H1 (cell line): ENCODE measurements at regions not wholly inside any gene's neighbourhood (a gene's known extent, or its start where the extent isn't known, plus 50 kb on each side); places are given as distances from the start of the nearest gene placed in this dataset.

Experiments
- EZH2 ChIP-seq: fragments of 200-600 bp; sonication (generic); IDR thresholded peaks from 2 replicates; pipeline ENCODE4 v1.7.1; 2012; ENCODE audit warnings: low read depth, mild to moderate bottlenecking, moderate library complexity, low read length, inconsistent platforms; ENCODE audit not compliant: severe bottlenecking
- KDM1A ChIP-seq: fragments of 200-600, 300-600 bp; sonication (generic); IDR thresholded peaks from 2 replicates; pipeline ENCODE4 v1.7.1; 2016; ENCODE audit warnings: mild to moderate bottlenecking, low read length, borderline replicate concordance
- POLR2AphosphoS5 ChIP-seq: IDR thresholded peaks from 2 replicates; pipeline ENCODE4 v1.6.1; 2011; ENCODE audit warnings: low read depth, low read length
- SP1 ChIP-seq: IDR thresholded peaks from 2 replicates; pipeline ENCODE4 v1.6.1; 2011; ENCODE audit warnings: low read depth, low read length
- SP2 ChIP-seq: IDR thresholded peaks from 2 replicates; pipeline ENCODE4 v1.6.1; 2012; ENCODE audit warnings: mild to moderate bottlenecking, low read length, inconsistent platforms
- SP4 ChIP-seq: IDR thresholded peaks from 2 replicates; pipeline ENCODE4 v1.6.1; 2012; ENCODE audit warnings: low read length, inconsistent platforms
- SRF ChIP-seq: IDR thresholded peaks from 2 replicates; pipeline ENCODE4 v1.6.1; 2011; ENCODE audit warnings: mild to moderate bottlenecking, low read depth, low read length, moderate library complexity
- TCF12 ChIP-seq: IDR thresholded peaks from 2 replicates; pipeline ENCODE4 v1.6.1; 2011; ENCODE audit warnings: low read depth, mild to moderate bottlenecking, low read length
- YY1 ChIP-seq: IDR thresholded peaks from 2 replicates; pipeline ENCODE4 v1.6.1; 2011; ENCODE audit warnings: low read depth, mild to moderate bottlenecking, low read length
- TF ChIP-seq, protein P1 (sequence below), 3 experiments: IDR thresholded peaks; 1 replicate in 2 of 3; 2 replicates in 1 of 3; pipeline versions ENCODE4 v1.5.1 to v1.6.1; 2011; ENCODE audit warnings: low read length in 3 of 3, mild to moderate bottlenecking in 3 of 3, inconsistent platforms in 2 of 3, low read depth in 1 of 3, moderate library complexity in 1 of 3; ENCODE audit not compliant: insufficient read depth in 1 of 3; ENCODE audit errors: control extremely low read depth in 1 of 3

GRCh38 chr12:68445824-68446223 is 113.7 kb upstream of the MDM1 start:
- no peak for TF ChIP-seq YY1
- TF ChIP-seq, protein P1, sequence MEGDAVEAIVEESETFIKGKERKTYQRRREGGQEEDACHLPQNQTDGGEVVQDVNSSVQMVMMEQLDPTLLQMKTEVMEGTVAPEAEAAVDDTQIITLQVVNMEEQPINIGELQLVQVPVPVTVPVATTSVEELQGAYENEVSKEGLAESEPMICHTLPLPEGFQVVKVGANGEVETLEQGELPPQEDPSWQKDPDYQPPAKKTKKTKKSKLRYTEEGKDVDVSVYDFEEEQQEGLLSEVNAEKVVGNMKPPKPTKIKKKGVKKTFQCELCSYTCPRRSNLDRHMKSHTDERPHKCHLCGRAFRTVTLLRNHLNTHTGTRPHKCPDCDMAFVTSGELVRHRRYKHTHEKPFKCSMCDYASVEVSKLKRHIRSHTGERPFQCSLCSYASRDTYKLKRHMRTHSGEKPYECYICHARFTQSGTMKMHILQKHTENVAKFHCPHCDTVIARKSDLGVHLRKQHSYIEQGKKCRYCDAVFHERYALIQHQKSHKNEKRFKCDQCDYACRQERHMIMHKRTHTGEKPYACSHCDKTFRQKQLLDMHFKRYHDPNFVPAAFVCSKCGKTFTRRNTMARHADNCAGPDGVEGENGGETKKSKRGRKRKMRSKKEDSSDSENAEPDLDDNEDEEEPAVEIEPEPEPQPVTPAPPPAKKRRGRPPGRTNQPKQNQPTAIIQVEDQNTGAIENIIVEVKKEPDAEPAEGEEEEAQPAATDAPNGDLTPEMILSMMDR (IDR thresholded peaks at IDR 0.05; ENCODE audit: control extremely low read depth in 1 of 3, insufficient read depth in 1 of 3, low read depth in 1 of 3, low read length in 3 of 3): no peak
- TF ChIP-seq POLR2AphosphoS5: no peak
- TF ChIP-seq SP4: no peak
- no peak for TF ChIP-seq SP2
- no peak for TF ChIP-seq SRF
- no peak for TF ChIP-seq EZH2
- TF ChIP-seq KDM1A: no peak
- TF ChIP-seq TCF12: no peak
- no peak for TF ChIP-seq SP1
